Stimulated activated naive CD8-positive, alpha-beta T cell treated with anti-CD3 and anti-CD28 coated beads, Interleukin-15, Interleukin-2, amounts not matched to agents 100 U/mL and 50 U/mL, for 24 hours (primary cell): ENCODE measurements at regions not wholly inside any gene's neighbourhood (a gene's known extent, or its start where the extent isn't known, plus 50 kb on each side); places are given as distances from the start of the nearest gene placed in this dataset.

Experiments used
- ATAC-seq: fragments of 150-1000 bp; cut with Tn5 transposase; one replicate; pipeline ENCODE4 v1.10.0; 2021
- DNase-seq: peaks from one replicate; pipeline ENCODE4 v3.0.0; 2021

- no peak for ATAC-seq
- DNase-seq = no peak
Observed at GRCh38 chr4:41859087-41859486, 76.1 kb upstream of the TMEM33 start.

GRCh38 chr4:41857226-41857641, 78.0 kb upstream of the TMEM33 start:
- DNase-seq = no peak
- ATAC-seq = no peak

GRCh38 chr4:41856797-41857196, 78.4 kb upstream of the TMEM33 start:
- no peak for ATAC-seq

GRCh38 chr4:41853973-41854372, 81.3 kb upstream of the TMEM33 start:
- ATAC-seq = no peak

More at GRCh38 chr4:41856797-41857196, 78.4 kb upstream of the TMEM33 start:
- no peak for DNase-seq

GRCh38 chr4:41852229-41852628, 83.0 kb upstream of the TMEM33 start:
- ATAC-seq (no peak), DNase-seq (no peak)

More at GRCh38 chr4:41853973-41854372, 81.3 kb upstream of the TMEM33 start:
- no peak for DNase-seq

GRCh38 chr4:41851621-41852020, 83.6 kb upstream of the TMEM33 start:
- no peak for ATAC-seq
- DNase-seq = no peak

- ATAC-seq (no peak), DNase-seq (no peak)
Observed at GRCh38 chr4:41844327-41844726, 90.9 kb upstream of the TMEM33 start.

- ATAC-seq (peak; percentile 40), DNase-seq (no peak)
Observed at GRCh38 chr4:41839916-41840854, 91.7 kb upstream of the PHOX2B start.

GRCh38 chr4:41838590-41838989, 90.1 kb upstream of the PHOX2B start:
- DNase-seq (no peak), ATAC-seq (no peak)

GRCh38 chr4:41835321-41835995, 86.9 kb upstream of the PHOX2B start:
- no peak for DNase-seq
- ATAC-seq = no peak

- DNase-seq = no peak
Observed at GRCh38 chr4:41832961-41833360, 84.4 kb upstream of the PHOX2B start.

GRCh38 chr4:41822325-41822724, 73.8 kb upstream of the PHOX2B start:
- ATAC-seq (no peak), DNase-seq (no peak)

More at GRCh38 chr4:41832961-41833360, 84.4 kb upstream of the PHOX2B start:
- no peak for ATAC-seq

- DNase-seq (no peak), ATAC-seq (no peak)
Observed at GRCh38 chr4:41820473-41820872, 71.9 kb upstream of the PHOX2B start.

- ATAC-seq (no peak), DNase-seq (no peak)
Observed at GRCh38 chr4:41819621-41820020, 71.1 kb upstream of the PHOX2B start.

GRCh38 chr4:41815473-41815872, 66.9 kb upstream of the PHOX2B start:
- DNase-seq (no peak), ATAC-seq (no peak)

- ATAC-seq (no peak), DNase-seq (no peak)
Observed at GRCh38 chr4:41814565-41814964, 66.0 kb upstream of the PHOX2B start.

GRCh38 chr4:41806807-41807206, 58.3 kb upstream of the PHOX2B start:
- no peak for ATAC-seq

GRCh38 chr4:41802590-41802989, 54.1 kb upstream of the PHOX2B start:
- no peak for DNase-seq
- no peak for ATAC-seq

More at GRCh38 chr4:41806807-41807206, 58.3 kb upstream of the PHOX2B start:
- DNase-seq = no peak

- DNase-seq = no peak
- ATAC-seq = no peak
Observed at GRCh38 chr4:41799126-41799525, 50.6 kb upstream of the PHOX2B start.
